ENCODE measurements at regions not wholly inside any gene's neighbourhood (a gene's known extent, or its start where the extent isn't known, plus 50 kb on each side); places are given as distances from the start of the nearest gene placed in this dataset.

- Histone ChIP-seq H3K9me3 (ENCODE audit: control insufficient read depth in 2 of 2, insufficient read depth in 1 of 2, low read depth in 1 of 2, low read length in 1 of 2) (no peaks in the 10 kb centered on the region), H3K4me1 (ENCODE audit: control insufficient read depth in 2 of 2, insufficient read depth in 2 of 2, low read length in 1 of 2) (no peaks in the 10 kb centered on the region), H3K36me3 (ENCODE audit: control insufficient read depth in 2 of 2, insufficient read depth in 2 of 2, low read length in 1 of 2) (no peaks in the 10 kb centered on the region), H3K4me3 (ENCODE audit: low read depth in 1 of 2, low read length in 2 of 2) (no peak overlapping the region), H3K27ac (ENCODE audit: low read depth in 2 of 2, low read length in 1 of 2) (no peak overlapping the region), H3K27me3 (ENCODE audit: control insufficient read depth in 1 of 2, insufficient read depth in 2 of 2, low read length in 2 of 2) (no peaks in the 10 kb centered on the region)
- WGBS, 2 donors = 59 to 61% methylated on average over 3 of the region's 3 CpGs
Measured at GRCh38 chr3:3309887-3310286, 130.4 kb upstream of the CRBN start.

- Histone ChIP-seq H3K36me3 (ENCODE audit: control insufficient read depth in 2 of 2, insufficient read depth in 2 of 2, low read length in 1 of 2) (no peaks in the 10 kb centered on the region), H3K4me3 (ENCODE audit: low read depth in 1 of 2, low read length in 2 of 2) (no peak overlapping the region), H3K27ac (ENCODE audit: low read depth in 2 of 2, low read length in 1 of 2) (no peak overlapping the region), H3K27me3 (ENCODE audit: control insufficient read depth in 1 of 2, insufficient read depth in 2 of 2, low read length in 2 of 2) (no peaks in the 10 kb centered on the region), H3K9me3 (ENCODE audit: control insufficient read depth in 2 of 2, insufficient read depth in 1 of 2, low read depth in 1 of 2, low read length in 1 of 2) (no peaks in the 10 kb centered on the region), H3K4me1 (ENCODE audit: control insufficient read depth in 2 of 2, insufficient read depth in 2 of 2, low read length in 1 of 2) (no peaks in the 10 kb centered on the region)
- 82 to 85% methylated on average over 3 of the region's 3 CpGs for WGBS, 2 donors
Measured at GRCh38 chr3:3308809-3309208, 129.3 kb upstream of the CRBN start.

- Histone ChIP-seq H3K27ac (ENCODE audit: low read depth in 2 of 2, low read length in 1 of 2) (no peak overlapping the region), H3K4me1 (ENCODE audit: control insufficient read depth in 2 of 2, insufficient read depth in 2 of 2, low read length in 1 of 2) (no peaks in the 10 kb centered on the region), H3K4me3 (ENCODE audit: low read depth in 1 of 2, low read length in 2 of 2) (no peak overlapping the region), H3K36me3 (ENCODE audit: control insufficient read depth in 2 of 2, insufficient read depth in 2 of 2, low read length in 1 of 2) (no peaks in the 10 kb centered on the region), H3K9me3 (ENCODE audit: control insufficient read depth in 2 of 2, insufficient read depth in 1 of 2, low read depth in 1 of 2, low read length in 1 of 2) (no peaks in the 10 kb centered on the region), H3K27me3 (ENCODE audit: control insufficient read depth in 1 of 2, insufficient read depth in 2 of 2, low read length in 2 of 2) (no peaks in the 10 kb centered on the region)
- 48 to 61% methylated on average over 4 of the region's 4 CpGs for WGBS, 2 donors
Measured at GRCh38 chr3:3307491-3307890, 128.0 kb upstream of the CRBN start.

GRCh38 chr3:3305841-3306240 lies 126.3 kb upstream of the CRBN start:
- Histone ChIP-seq H3K9me3 (ENCODE audit: control insufficient read depth in 2 of 2, insufficient read depth in 1 of 2, low read depth in 1 of 2, low read length in 1 of 2) (no peaks in the 10 kb centered on the region), H3K4me3 (ENCODE audit: low read depth in 1 of 2, low read length in 2 of 2) (no peak overlapping the region), H3K27me3 (ENCODE audit: control insufficient read depth in 1 of 2, insufficient read depth in 2 of 2, low read length in 2 of 2) (no peaks in the 10 kb centered on the region), H3K4me1 (ENCODE audit: control insufficient read depth in 2 of 2, insufficient read depth in 2 of 2, low read length in 1 of 2) (no peaks in the 10 kb centered on the region), H3K27ac (ENCODE audit: low read depth in 2 of 2, low read length in 1 of 2) (no peak overlapping the region), H3K36me3 (ENCODE audit: control insufficient read depth in 2 of 2, insufficient read depth in 2 of 2, low read length in 1 of 2) (no peaks in the 10 kb centered on the region)
- 82 to 83% methylated on average over 1 of the region's 1 CpG for WGBS, 2 donors

GRCh38 chr3:3305084-3305483 lies 125.6 kb upstream of the CRBN start:
- Histone ChIP-seq H3K4me3 (ENCODE audit: low read depth in 1 of 2, low read length in 2 of 2) (no peak overlapping the region), H3K27me3 (ENCODE audit: control insufficient read depth in 1 of 2, insufficient read depth in 2 of 2, low read length in 2 of 2) (no peaks in the 10 kb centered on the region), H3K27ac (ENCODE audit: low read depth in 2 of 2, low read length in 1 of 2) (no peak overlapping the region), H3K36me3 (ENCODE audit: control insufficient read depth in 2 of 2, insufficient read depth in 2 of 2, low read length in 1 of 2) (no peaks in the 10 kb centered on the region), H3K4me1 (ENCODE audit: control insufficient read depth in 2 of 2, insufficient read depth in 2 of 2, low read length in 1 of 2) (no peaks in the 10 kb centered on the region), H3K9me3 (ENCODE audit: control insufficient read depth in 2 of 2, insufficient read depth in 1 of 2, low read depth in 1 of 2, low read length in 1 of 2) (no peaks in the 10 kb centered on the region)
- WGBS, 2 donors = 59 to 63% methylated on average over 5 of the region's 5 CpGs

- no peaks in the 10 kb centered on the region for H3K27me3 ChIP-seq (ENCODE audit: control insufficient read depth in 1 of 2, insufficient read depth in 2 of 2, low read length in 2 of 2)
- H3K27ac ChIP-seq (ENCODE audit: low read depth in 2 of 2, low read length in 1 of 2) = no peak overlapping the region
- no peak overlapping the region for H3K4me3 ChIP-seq (ENCODE audit: low read depth in 1 of 2, low read length in 2 of 2)
- H3K36me3 ChIP-seq (ENCODE audit: control insufficient read depth in 2 of 2, insufficient read depth in 2 of 2, low read length in 1 of 2) = no peaks in the 10 kb centered on the region
- H3K9me3 ChIP-seq (ENCODE audit: control insufficient read depth in 2 of 2, insufficient read depth in 1 of 2, low read depth in 1 of 2, low read length in 1 of 2) = no peaks in the 10 kb centered on the region
- 60 to 62% methylated on average over 4 of the region's 4 CpGs for WGBS, 2 donors
- H3K4me1 ChIP-seq (ENCODE audit: control insufficient read depth in 2 of 2, insufficient read depth in 2 of 2, low read length in 1 of 2) = no peaks in the 10 kb centered on the region
Measured at GRCh38 chr3:3303636-3304035, 124.1 kb upstream of the CRBN start.

- H3K9me3 ChIP-seq (ENCODE audit: control insufficient read depth in 2 of 2, insufficient read depth in 1 of 2, low read depth in 1 of 2, low read length in 1 of 2) = no peaks in the 10 kb centered on the region
- WGBS, 2 donors = 70 to 73% methylated on average over 3 of the region's 3 CpGs
- H3K36me3 ChIP-seq (ENCODE audit: control insufficient read depth in 2 of 2, insufficient read depth in 2 of 2, low read length in 1 of 2) = no peaks in the 10 kb centered on the region
- H3K4me1 ChIP-seq (ENCODE audit: control insufficient read depth in 2 of 2, insufficient read depth in 2 of 2, low read length in 1 of 2) = no peaks in the 10 kb centered on the region
- no peak overlapping the region for H3K27ac ChIP-seq (ENCODE audit: low read depth in 2 of 2, low read length in 1 of 2)
- H3K27me3 ChIP-seq (ENCODE audit: control insufficient read depth in 1 of 2, insufficient read depth in 2 of 2, low read length in 2 of 2) = no peaks in the 10 kb centered on the region
- H3K4me3 ChIP-seq (ENCODE audit: low read depth in 1 of 2, low read length in 2 of 2) = no peak overlapping the region
Measured at GRCh38 chr3:3302964-3303363, 123.5 kb upstream of the CRBN start.

GRCh38 chr3:3301476-3301875 lies 122.0 kb upstream of the CRBN start:
- Histone ChIP-seq H3K4me3 (ENCODE audit: low read depth in 1 of 2, low read length in 2 of 2) (no peak overlapping the region), H3K27ac (ENCODE audit: low read depth in 2 of 2, low read length in 1 of 2) (no peak overlapping the region), H3K9me3 (ENCODE audit: control insufficient read depth in 2 of 2, insufficient read depth in 1 of 2, low read depth in 1 of 2, low read length in 1 of 2) (no peaks in the 10 kb centered on the region), H3K27me3 (ENCODE audit: control insufficient read depth in 1 of 2, insufficient read depth in 2 of 2, low read length in 2 of 2) (no peaks in the 10 kb centered on the region), H3K4me1 (ENCODE audit: control insufficient read depth in 2 of 2, insufficient read depth in 2 of 2, low read length in 1 of 2) (no peaks in the 10 kb centered on the region), H3K36me3 (ENCODE audit: control insufficient read depth in 2 of 2, insufficient read depth in 2 of 2, low read length in 1 of 2) (no peaks in the 10 kb centered on the region)
- WGBS, 2 donors = 51 to 65% methylated on average over 1 of the region's 1 CpG

GRCh38 chr3:3296979-3297381 lies 117.5 kb upstream of the CRBN start:
- Histone ChIP-seq H3K27ac (ENCODE audit: low read depth in 2 of 2, low read length in 1 of 2) (no peak overlapping the region), H3K4me1 (ENCODE audit: control insufficient read depth in 2 of 2, insufficient read depth in 2 of 2, low read length in 1 of 2) (no peaks in the 10 kb centered on the region), H3K27me3 (ENCODE audit: control insufficient read depth in 1 of 2, insufficient read depth in 2 of 2, low read length in 2 of 2) (no peaks in the 10 kb centered on the region), H3K36me3 (ENCODE audit: control insufficient read depth in 2 of 2, insufficient read depth in 2 of 2, low read length in 1 of 2) (no peaks in the 10 kb centered on the region), H3K4me3 (ENCODE audit: low read depth in 1 of 2, low read length in 2 of 2) (no peak overlapping the region), H3K9me3 (ENCODE audit: control insufficient read depth in 2 of 2, insufficient read depth in 1 of 2, low read depth in 1 of 2, low read length in 1 of 2) (no peaks in the 10 kb centered on the region)
- WGBS, 2 donors = 52 to 55% methylated on average over 5 of the region's 5 CpGs

GRCh38 chr3:3295586-3295985 lies 116.1 kb upstream of the CRBN start:
- no peak overlapping the region for H3K4me3 ChIP-seq (ENCODE audit: low read depth in 1 of 2, low read length in 2 of 2)
- H3K36me3 ChIP-seq (ENCODE audit: control insufficient read depth in 2 of 2, insufficient read depth in 2 of 2, low read length in 1 of 2) = no peaks in the 10 kb centered on the region
- no peaks in the 10 kb centered on the region for H3K27me3 ChIP-seq (ENCODE audit: control insufficient read depth in 1 of 2, insufficient read depth in 2 of 2, low read length in 2 of 2)
- WGBS, 2 donors = 87 to 88% methylated on average over 1 of the region's 1 CpG
- H3K9me3 ChIP-seq (ENCODE audit: control insufficient read depth in 2 of 2, insufficient read depth in 1 of 2, low read depth in 1 of 2, low read length in 1 of 2) = no peaks in the 10 kb centered on the region
- no peaks in the 10 kb centered on the region for H3K4me1 ChIP-seq (ENCODE audit: control insufficient read depth in 2 of 2, insufficient read depth in 2 of 2, low read length in 1 of 2)
- H3K27ac ChIP-seq (ENCODE audit: low read depth in 2 of 2, low read length in 1 of 2) = no peak overlapping the region

Data from esophagus (tissue), 2 donors.